HG02943 (cell line): ENCODE measurements at regions not wholly inside any gene's neighbourhood (a gene's known extent, or its start where the extent isn't known, plus 50 kb on each side); places are given as distances from the start of the nearest gene placed in this dataset.

Experiments used
- ATAC-seq: cut with Tn5 transposase; IDR thresholded peaks from one replicate; pipeline ENCODE4 v1.9.1; 2021; ENCODE audit warnings: mild to moderate bottlenecking, low read depth, moderate library complexity; ENCODE audit not compliant: unreplicated experiment

DNA sequence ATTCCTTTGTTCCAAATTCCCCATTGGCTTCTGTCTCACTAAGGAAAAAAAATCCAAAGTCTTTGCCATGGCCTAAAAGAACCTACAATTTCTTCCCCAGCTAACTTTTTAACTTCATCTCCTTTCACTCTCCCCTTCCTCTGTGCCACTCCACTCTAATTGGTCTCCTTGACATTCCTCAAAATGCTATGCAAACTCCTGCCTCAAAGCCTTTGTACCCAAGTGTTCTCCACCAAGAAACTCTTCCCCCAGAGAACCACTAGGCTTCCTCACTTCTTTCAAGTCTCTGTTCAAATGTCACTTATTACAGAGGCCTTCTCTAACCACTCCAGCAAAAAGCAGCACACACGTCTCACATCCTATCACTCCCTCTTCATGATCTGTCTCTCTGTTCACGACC lies 91.6 kb upstream of the NR4A3 start:
- ATAC-seq, result no peak

DNA sequence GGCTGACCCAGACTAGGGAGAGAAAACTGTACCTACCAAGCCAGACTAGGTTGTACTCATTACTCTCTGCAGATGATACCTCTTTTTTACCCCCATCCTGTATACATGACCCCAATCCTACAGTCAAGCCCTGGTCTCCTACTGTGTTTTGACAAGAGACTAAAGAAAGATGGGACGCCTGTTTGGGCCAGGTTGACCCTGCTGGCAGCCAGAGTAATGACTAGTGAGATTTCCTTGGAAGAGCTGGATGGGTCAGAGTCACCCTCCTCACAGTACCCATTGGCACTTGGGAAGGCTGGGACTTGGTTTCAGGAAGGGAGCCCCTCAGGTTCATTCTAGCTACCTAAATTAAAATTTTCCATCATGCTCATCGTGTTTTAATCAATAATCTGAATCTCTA lies 89.7 kb upstream of the NR4A3 start:
- no peak for ATAC-seq

DNA sequence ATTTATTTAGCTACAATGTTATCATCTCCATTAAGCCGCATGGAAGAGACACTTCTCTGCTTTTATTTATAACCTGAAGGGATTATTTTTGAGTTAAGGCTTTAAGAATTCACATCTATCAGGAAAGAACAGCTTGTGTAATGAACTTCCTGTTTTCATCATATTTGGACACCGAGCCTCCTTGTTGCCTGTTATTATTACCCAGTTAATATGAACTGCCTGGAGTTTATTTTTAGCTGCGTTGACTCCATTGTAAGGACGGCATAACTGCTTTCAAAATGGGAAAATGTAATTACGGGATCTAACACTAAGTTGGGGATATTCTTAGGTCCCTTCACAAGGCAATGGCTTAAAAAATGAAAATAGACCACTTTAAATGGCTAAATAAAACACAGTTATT lies 89.0 kb upstream of the NR4A3 start:
- no peak for ATAC-seq

DNA sequence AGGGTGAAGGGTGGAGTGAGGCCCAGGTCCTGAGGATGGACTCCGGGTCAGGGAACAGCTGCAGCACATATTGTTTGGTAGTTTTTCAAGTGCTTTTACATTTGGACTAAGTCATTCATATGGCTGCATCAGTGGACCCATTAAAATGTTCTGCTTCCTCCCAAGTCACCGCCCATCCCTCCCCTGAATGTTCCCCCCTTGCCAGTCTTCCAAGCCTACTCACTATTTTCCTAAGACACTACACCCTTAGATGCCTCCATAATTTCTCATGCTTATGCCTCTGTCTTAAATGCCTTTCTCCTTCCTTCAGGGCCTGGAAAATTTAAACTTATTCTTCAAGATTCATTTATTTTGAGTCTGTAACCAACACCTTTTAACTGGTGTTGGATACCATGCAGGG lies 86.6 kb upstream of the NR4A3 start:
- ATAC-seq, result no peak

DNA sequence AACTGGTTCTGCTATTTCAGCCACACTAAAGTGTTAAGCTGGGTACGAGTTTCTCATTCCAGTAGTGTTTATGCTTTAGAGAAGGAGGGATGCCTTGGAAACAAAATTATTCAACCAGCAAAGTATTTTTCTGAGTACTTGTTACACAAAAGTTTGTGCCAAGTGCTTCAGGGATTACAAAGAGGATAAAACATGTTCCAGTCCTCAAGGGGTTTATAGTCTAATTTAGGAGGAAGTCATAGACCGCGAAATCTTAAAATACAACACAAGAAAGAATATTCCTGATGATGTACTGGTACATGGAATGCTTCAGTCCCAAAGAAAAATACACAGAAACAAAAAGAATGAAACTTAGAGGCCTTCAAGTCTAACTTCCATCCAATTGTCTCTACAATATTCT lies 85.4 kb upstream of the NR4A3 start:
- ATAC-seq, result no peak

DNA sequence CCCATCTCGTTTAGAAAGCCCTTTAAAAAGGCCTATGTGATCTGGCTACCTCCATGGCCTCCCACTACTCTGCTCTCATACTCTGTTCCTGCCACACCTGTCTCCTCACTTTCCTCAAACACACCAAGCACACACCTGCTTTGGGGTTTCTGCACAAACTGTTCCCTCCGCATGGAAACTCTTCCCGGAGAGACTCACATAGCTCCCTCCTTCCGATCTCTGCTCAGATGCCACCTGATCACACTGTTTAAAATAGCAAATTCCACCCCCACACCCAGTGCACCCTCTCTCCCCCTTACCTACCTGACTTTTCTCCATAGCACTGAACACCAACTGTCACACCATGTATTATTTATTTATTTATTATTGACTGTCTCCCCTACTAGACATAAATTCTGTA lies 84.0 kb upstream of the NR4A3 start:
- ATAC-seq, result no peak

DNA sequence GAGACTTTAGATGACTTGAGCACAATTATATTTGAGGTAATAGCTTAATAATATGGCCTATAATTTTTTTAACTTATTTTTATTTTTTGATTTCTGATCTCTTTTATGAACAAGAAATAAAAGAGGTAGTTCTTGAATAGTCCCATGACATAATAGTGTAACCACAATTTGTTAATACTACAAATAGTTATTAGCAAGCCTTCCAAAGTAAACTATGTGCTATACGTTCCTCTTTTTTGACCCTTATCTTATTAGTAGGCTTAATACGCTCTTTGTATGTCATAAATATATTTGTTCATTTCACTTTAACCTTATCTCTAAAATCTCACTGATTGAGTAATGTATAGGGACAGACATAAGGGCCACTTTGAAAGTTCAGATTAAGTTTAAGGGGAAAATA lies 78.7 kb upstream of the NR4A3 start:
- ATAC-seq, result no peak

DNA sequence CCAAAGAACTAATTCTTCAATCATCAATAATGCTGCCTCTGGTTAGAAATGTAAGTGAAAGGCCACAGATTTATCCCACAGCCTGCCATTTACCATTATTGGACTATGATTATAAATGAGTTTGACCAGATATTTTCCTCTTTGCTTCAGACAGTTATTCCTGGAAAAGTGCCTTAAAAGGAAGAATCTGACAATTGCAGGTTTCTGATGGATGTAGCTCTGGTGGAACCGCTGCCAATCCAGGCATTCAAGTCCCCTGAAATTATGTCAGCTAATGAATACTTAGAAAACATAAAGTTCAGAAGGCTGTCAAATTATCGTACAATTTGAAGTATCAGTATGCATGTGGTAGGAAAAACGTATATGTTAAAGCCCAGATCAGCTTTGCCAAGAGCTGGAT lies 78.2 kb upstream of the NR4A3 start:
- ATAC-seq, result no peak

DNA sequence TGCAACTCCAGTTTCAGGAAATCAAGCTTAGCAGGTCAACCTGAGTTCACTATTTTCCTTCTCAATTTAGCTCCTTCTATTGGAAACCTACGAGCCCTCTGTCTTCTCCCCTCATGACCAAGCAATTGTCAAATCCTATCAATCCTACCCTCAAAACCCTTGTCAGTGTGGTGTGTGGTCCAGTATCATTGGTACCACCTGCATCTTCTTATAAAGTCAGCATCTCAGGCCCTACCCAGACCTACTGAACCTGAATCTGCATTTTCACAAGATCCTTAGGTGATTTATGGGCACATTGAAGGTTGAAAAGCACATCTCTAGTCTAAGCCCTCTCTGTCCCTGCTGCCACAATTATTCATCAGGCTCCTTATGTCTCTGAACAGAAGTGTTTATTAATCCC lies 77.6 kb upstream of the NR4A3 start:
- ATAC-seq, result no peak

DNA sequence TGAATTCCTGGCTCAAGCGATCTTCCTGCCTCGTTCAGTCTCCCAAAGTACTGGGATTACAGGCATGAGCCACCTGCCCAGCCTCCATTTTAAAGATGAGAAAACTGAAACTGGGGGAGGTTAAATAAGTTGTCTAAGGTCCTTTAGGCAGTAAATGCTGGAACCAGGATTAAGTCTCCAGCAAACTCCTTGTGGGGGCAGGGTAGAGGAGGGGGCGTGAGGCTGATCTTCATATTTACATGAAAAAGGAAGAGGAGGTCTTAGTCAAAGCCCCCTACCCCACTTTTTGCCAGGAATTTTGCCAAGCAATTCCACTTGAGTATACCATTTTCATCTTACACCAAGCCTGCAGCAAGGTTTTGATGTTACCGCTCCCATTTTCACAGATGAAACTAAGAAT lies 76.6 kb upstream of the NR4A3 start:
- ATAC-seq, result no peak

DNA sequence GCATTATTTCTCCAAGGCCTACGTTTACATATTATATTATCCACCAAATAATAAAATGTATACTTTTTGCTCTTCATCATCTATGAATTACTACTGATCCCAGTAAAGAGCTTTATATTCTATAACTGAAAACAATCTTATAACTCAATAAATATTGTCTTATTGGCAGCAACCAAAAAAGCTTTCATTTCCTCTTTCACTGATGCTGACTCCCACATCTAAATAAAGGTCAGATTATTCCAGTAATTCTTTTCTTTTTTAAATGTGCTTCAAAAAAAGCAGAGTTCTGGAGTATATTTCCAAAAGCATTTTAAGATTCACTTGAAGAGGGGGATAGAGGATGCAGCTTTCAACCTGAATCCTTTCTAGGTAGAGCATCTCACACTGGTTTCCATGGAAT lies 75.3 kb upstream of the NR4A3 start:
- no peak for ATAC-seq

DNA sequence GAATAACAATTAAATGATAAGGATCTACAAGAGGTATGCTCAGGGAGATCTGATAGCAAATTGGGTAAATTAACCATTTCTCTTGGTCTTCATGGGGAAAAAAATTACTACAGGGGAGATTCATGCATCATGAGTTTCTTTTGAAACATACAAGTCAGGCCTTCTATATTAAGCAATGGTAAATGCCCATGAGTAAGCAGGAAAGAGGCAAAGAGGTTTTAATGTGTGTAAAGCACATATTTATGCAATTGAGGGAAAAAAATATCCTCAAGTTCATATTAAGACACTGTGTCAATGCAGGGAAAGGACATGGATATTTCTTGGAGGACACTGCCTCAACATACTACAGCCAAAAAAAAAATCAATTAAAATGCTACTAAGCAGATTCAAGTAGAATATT lies 73.4 kb upstream of the NR4A3 start:
- no peak for ATAC-seq

DNA sequence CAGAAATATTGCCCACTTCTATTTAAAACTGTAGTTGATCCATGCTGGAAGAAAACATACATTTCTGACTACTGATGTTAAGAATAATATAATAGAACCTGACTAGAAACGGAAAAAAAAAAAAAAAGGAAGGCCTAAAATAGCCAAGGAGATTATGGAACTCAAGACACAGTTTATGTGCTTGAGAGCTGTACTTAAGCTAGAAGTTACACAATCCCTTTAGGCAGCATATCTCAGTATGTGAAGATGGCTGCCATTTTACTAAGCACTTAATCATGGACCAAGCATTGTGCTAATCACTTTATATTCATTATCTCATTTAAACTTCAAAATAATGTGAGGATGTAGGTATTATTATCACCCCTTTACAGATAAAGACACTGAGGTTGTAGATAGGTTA lies 73.0 kb upstream of the NR4A3 start:
- ATAC-seq, result no peak

DNA sequence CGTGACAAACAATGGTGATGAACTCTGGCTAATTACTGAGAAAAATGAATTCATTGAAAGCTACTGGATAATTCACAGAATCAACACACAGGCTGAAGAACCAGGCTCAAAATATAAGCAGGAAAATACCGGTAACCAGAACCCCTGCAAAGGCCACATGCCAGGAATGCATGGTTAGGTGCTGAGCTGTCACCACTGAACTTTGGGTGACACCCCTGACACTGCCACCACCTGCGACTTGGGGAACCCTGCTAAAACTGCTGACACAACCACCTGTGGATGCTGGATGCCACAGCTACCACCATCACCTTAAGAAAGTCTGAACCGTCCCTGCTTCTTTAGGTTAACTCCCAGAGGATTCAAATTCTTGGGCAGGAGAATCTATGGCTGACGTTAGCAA lies 72.0 kb upstream of the NR4A3 start:
- ATAC-seq, result no peak

DNA sequence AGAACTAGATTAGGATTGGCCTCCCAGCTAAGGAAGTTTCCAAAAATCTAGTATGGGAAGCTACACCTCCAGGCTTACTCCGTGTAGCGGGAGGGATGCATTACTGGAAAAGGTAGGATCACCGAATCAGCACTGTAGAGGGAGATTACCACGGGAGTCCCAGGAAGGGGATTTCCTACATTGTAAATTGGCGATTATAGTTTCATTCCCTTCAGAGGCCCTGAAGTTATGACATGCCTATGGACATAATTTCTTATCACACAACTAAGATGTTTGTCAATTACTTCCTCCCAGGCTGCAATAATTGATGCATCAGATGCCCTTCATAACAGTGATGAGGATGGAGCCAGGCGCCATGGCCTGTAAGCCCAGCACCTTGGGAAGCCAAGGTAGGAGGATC lies 71.2 kb upstream of the NR4A3 start:
- no peak for ATAC-seq

DNA sequence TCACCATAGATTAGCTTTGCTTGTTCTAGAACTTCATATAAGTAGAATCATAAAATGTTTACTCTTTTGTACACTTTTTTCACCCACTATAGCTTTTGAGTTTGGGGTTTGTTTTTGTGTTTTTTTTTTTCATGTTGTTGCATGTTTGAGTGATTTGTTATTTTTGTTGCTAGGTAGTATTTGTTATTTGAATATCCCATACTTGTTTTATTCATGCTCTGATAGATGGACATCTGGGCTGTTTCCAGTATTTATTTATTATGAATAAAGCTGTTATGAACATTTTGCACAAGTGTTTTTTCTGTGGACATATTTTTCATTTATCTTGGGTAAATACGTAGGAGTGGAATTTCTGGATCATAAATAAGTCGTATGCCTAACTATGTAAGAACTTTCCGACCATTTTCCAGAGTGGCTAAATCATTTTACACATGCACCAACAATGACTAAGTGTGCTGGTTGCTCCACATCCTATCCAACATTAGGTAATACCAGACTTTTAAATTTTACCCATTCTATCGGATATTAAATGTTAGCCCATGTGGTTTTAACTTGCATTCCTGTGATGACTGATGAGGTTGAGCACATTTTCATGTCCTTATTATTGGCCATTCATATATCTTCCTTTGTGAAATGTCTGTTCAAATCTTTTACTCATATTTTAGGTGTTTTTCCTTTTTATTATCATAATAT lies 69.1 kb upstream of the NR4A3 start:
- no peak for ATAC-seq

DNA sequence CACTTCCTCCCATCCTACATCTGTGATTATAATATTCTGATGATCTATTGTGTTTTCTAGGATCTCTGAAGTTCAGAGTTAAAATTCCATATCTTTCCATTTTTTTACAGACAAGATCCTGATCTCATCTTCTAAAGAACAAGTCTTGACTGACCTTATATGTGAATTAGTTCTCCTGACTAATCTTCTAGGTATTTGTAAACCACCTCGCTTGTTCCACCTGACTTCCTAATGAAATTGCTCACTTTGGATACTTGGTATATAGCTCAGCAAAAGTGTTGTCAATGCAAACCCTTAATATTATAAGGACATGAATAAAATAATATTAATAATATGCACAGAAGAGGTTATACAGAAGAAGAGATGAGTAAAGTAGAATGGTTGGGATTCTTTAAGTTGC lies 68.2 kb upstream of the NR4A3 start:
- ATAC-seq, result no peak

DNA sequence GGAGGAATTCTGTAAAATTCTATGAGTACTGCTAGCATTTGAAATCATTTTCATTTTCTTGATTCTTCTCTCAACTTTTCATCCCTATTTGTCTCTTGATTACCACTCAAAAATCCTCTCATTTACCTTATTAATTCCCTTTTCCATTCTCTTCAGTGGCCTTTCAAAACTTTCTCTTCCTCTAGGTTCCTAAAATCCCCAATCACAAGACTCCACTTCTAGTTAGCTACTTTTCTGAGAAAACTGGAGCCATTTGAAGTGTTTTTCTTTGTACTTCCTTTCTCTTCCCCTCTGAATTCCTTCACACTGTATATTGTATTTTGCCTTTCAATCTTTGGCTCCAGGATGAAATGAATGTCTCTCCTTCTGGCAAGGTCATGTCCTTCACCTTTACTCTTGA lies 61.3 kb upstream of the NR4A3 start:
- ATAC-seq, result no peak

DNA sequence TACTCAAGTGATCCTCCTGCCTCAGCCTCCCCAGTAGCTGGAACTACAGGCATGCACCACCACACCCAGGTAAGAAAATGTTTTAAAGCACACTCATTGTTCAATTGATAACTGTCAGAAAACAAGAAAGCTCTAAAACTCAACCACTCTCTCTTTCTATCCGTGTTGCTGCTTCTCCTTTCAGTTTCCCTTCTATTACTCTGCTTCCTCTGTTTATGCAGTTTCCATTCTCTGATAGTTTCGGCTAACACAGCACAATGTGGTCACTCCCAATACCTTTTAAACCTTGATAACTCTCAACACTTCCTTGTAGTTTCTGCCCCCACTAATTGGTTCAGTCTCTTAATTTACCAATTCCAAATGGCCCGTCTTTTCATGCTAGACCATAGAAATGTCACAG lies 59.2 kb upstream of the NR4A3 start:
- peak; percentile 99 for ATAC-seq
